Mesothelial cell of epicardium (in vitro differentiated cells): ENCODE measurements at regions not wholly inside any gene's neighbourhood (a gene's known extent, or its start where the extent isn't known, plus 50 kb on each side); places are given as distances from the start of the nearest gene placed in this dataset.
"Not testable (repeated sequence)": the region's sequence is repeated elsewhere in the genome, so short reads cannot be mapped to it uniquely, and the experiment has no call there.

ENCODE experiments used
- DNase-seq, 2 experiments: peaks; one replicate each; pipeline ENCODE4 v3.0.0; 2021; ENCODE audit warnings: low spot score in 2 of 2; ENCODE audit not compliant: unreplicated experiment in 2 of 2
- H3K27ac Mint-ChIP-seq: 2 replicates; pipeline ENCODE4 v1.8.0; 2021; ENCODE audit warnings: mixed read lengths
- H3K27me3 Mint-ChIP-seq: 2 replicates; pipeline ENCODE4 v1.8.0; 2021; ENCODE audit warnings: low read depth, mixed read lengths
- H3K36me3 Mint-ChIP-seq: 2 replicates; pipeline ENCODE4 v1.8.0; 2021; ENCODE audit warnings: mixed read lengths
- H3K4me1 Mint-ChIP-seq: 2 replicates; pipeline ENCODE4 v1.8.0; 2021; ENCODE audit warnings: mixed read lengths
- H3K4me3 Mint-ChIP-seq: 2 replicates; pipeline ENCODE4 v1.8.0; 2021; ENCODE audit warnings: mild to moderate bottlenecking, moderate library complexity, mixed read lengths
- H3K9me3 Mint-ChIP-seq: 2 replicates; pipeline ENCODE4 v1.8.0; 2021; ENCODE audit warnings: mixed read lengths
- TF ChIP-seq, protein P1 (sequence below): fragments of 200-600 bp; sonication (generic); IDR thresholded peaks from one replicate; pipeline ENCODE4 v1.5.0; 2021; ENCODE audit warnings: antibody characterized with exemption; ENCODE audit not compliant: unreplicated experiment

- TF ChIP-seq, protein P1, sequence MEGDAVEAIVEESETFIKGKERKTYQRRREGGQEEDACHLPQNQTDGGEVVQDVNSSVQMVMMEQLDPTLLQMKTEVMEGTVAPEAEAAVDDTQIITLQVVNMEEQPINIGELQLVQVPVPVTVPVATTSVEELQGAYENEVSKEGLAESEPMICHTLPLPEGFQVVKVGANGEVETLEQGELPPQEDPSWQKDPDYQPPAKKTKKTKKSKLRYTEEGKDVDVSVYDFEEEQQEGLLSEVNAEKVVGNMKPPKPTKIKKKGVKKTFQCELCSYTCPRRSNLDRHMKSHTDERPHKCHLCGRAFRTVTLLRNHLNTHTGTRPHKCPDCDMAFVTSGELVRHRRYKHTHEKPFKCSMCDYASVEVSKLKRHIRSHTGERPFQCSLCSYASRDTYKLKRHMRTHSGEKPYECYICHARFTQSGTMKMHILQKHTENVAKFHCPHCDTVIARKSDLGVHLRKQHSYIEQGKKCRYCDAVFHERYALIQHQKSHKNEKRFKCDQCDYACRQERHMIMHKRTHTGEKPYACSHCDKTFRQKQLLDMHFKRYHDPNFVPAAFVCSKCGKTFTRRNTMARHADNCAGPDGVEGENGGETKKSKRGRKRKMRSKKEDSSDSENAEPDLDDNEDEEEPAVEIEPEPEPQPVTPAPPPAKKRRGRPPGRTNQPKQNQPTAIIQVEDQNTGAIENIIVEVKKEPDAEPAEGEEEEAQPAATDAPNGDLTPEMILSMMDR: no peak
- no peaks in the 10 kb centered on the region for H3K4me1 Mint-ChIP-seq
- H3K27ac Mint-ChIP-seq: no peak overlapping the region
- no peaks in the 10 kb centered on the region for H3K36me3 Mint-ChIP-seq
- DNase-seq: no peak
- H3K4me3 Mint-ChIP-seq: no peak overlapping the region
- no peaks in the 10 kb centered on the region for H3K9me3 Mint-ChIP-seq
- H3K27me3 Mint-ChIP-seq: peaks cover 3% of the 10 kb centered on the region
Measured at GRCh38 chr3:61417352-61417751, 144.0 kb upstream of the PTPRG start.

GRCh38 chr3:61420136-61420759, 141.1 kb upstream of the PTPRG start:
- no peak overlapping the region for H3K27ac Mint-ChIP-seq
- TF ChIP-seq, protein P1: no peak
- H3K4me3 Mint-ChIP-seq: no peak overlapping the region
- H3K36me3 Mint-ChIP-seq: no peaks in the 10 kb centered on the region
- H3K9me3 Mint-ChIP-seq: no peaks in the 10 kb centered on the region
- no peak for DNase-seq
- H3K27me3 Mint-ChIP-seq: peaks cover 1% of the 10 kb centered on the region
- peaks cover 2% of the 10 kb centered on the region for H3K4me1 Mint-ChIP-seq

DNA sequence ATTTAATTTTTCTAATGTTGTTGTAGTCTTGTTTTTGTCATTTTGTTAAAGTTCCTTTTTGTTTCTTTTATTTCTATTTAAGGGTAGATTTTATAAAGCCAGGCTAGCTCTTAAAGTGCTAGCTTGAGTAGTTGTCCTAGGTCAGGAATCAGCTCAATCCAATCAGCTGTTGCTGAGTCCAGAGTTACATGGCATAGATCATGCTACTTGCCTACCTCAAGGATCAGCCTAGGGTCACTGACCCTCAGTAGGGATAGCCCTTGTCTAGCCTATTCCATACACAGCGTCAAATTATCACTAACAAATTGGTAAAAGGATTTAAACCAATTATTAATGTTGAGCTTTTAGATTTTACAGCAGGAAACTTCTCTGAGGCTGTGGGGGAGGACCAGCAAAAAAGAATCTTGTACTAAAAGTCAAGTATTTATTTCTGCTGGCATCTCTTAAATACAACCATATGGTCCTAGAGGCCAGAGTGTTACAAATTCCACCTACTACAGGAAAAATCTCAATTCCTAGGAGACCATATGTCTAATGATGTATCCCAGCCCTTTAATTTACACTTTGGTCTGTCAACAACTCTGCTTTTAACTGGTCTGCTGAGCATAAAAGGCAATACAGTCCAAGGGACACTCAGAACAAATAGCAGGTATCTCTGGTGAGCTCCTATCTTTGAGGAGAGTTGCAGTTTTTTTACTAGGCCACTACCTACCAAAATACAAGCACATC, 138.3 kb upstream of the PTPRG start:
- no peak for DNase-seq
- peaks cover 2% of the 10 kb centered on the region for H3K4me1 Mint-ChIP-seq
- no peaks in the 10 kb centered on the region for H3K36me3 Mint-ChIP-seq
- H3K27ac Mint-ChIP-seq: no peak overlapping the region
- H3K27me3 Mint-ChIP-seq: no peaks in the 10 kb centered on the region
- no peaks in the 10 kb centered on the region for H3K9me3 Mint-ChIP-seq
- no peak overlapping the region for H3K4me3 Mint-ChIP-seq
- TF ChIP-seq, protein P1: no peak

GRCh38 chr3:61425356-61425755, 136.0 kb upstream of the PTPRG start:
- Mint-ChIP-seq H3K4me1 (peaks cover 2% of the 10 kb centered on the region), H3K4me3 (no peak overlapping the region), H3K27ac (no peak overlapping the region), H3K27me3 (peaks cover 2% of the 10 kb centered on the region), H3K9me3 (no peaks in the 10 kb centered on the region), H3K36me3 (no peaks in the 10 kb centered on the region)
- TF ChIP-seq, protein P1: no peak
- DNase-seq: no peak

DNA sequence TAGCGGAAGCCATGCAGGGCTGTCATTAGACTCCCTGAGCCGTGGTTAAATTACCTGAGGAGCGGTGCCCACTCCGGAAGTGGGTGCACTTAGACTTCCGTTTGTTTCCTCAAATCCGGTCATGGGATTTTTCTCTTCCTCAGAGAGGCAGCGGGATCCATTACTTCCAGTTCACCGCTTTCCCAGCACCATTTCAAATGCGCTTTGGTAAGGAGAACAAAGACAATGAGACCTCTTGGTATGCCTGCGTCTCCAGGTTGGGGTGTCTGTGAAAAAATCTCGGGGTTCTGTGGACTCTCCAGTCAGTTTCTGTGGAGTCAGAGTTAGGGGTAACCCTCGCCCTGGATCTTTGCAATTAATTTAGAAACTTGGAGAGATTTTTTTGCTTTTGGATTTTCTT, 132.3 kb upstream of the PTPRG start:
- H3K27me3 Mint-ChIP-seq: peaks cover 2% of the 10 kb centered on the region
- H3K27ac Mint-ChIP-seq: no peak overlapping the region
- TF ChIP-seq, protein P1: no peak
- no peaks in the 10 kb centered on the region for H3K9me3 Mint-ChIP-seq
- DNase-seq: no peak
- H3K4me3 Mint-ChIP-seq: no peak overlapping the region
- H3K4me1 Mint-ChIP-seq: no peaks in the 10 kb centered on the region
- H3K36me3 Mint-ChIP-seq: no peaks in the 10 kb centered on the region

GRCh38 chr3:61434901-61435300, 126.5 kb upstream of the PTPRG start:
- H3K27ac Mint-ChIP-seq, DNase-seq, H3K4me3 Mint-ChIP-seq, H3K36me3 Mint-ChIP-seq, H3K27me3 Mint-ChIP-seq: not testable (repeated sequence)
- Mint-ChIP-seq H3K9me3 (peaks cover 12% of the 10 kb centered on the region), H3K4me1 (peaks cover 10% of the 10 kb centered on the region)

DNA sequence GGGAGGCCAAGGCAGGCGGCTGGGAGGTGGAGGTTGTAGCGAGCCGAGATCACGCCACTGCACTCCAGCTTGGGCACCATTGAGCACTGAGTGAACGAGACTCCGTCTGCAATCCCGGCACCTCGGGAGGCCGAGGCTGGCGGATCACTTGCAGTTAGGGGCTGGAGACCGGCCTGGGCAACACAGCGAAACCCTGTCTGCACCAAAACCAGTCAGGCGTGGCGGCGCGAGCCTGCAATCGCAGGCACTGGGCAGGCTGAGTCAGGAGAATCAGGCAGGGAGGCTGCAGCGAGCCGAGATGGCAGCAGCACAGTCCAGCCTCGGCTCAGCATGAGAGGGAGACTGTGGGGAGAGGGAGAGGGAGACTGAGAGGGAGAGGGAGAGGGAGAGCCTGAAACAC, 126.0 kb upstream of the PTPRG start:
- not testable (repeated sequence) for DNase-seq, H3K4me3 Mint-ChIP-seq, H3K27ac Mint-ChIP-seq, H3K27me3 Mint-ChIP-seq, H3K36me3 Mint-ChIP-seq
- Mint-ChIP-seq H3K9me3 (peaks cover 14% of the 10 kb centered on the region), H3K4me1 (peaks cover 10% of the 10 kb centered on the region)
